Glomerular visceral epithelial cell (primary cell): ENCODE measurements at regions not wholly inside any gene's neighbourhood (a gene's known extent, or its start where the extent isn't known, plus 50 kb on each side); places are given as distances from the start of the nearest gene placed in this dataset.

Source experiments
- DNase-seq: peaks from one replicate; pipeline ENCODE4 v3.0.0-alpha.2; 2016; ENCODE audit errors: extremely low spot score

- DNase-seq: no peak
Measured at GRCh38 chr3:102151935-102152334, 282.9 kb upstream of the ZPLD1 start.

- DNase-seq: peak; percentile 91
Measured at GRCh38 chr3:102156426-102156825, 278.4 kb upstream of the ZPLD1 start.

- no peak for DNase-seq
Measured at GRCh38 chr3:102158080-102158740, 276.6 kb upstream of the ZPLD1 start.

- no peak for DNase-seq
Measured at GRCh38 chr3:102159810-102160451, 274.9 kb upstream of the ZPLD1 start.

- no peak for DNase-seq
Measured at GRCh38 chr3:102161384-102162006, 273.3 kb upstream of the ZPLD1 start.

- DNase-seq: no peak
Measured at GRCh38 chr3:102162251-102162650, 272.6 kb upstream of the ZPLD1 start.

GRCh38 chr3:102163039-102163817 is 271.6 kb upstream of the ZPLD1 start:
- DNase-seq: peak; percentile 83

GRCh38 chr3:102163818-102164154 is 271.0 kb upstream of the ZPLD1 start:
- no peak for DNase-seq

- DNase-seq: peak; percentile 67
Measured at GRCh38 chr3:102165367-102165766, 269.4 kb upstream of the ZPLD1 start.

- DNase-seq: no peak
Measured at GRCh38 chr3:102169915-102170479, 264.8 kb upstream of the ZPLD1 start.

- DNase-seq: no peak
Measured at GRCh38 chr3:102170545-102170944, 264.3 kb upstream of the ZPLD1 start.

GRCh38 chr3:102174312-102174712 is 260.5 kb upstream of the ZPLD1 start:
- peak; percentile 70 for DNase-seq

- no peak for DNase-seq
Measured at GRCh38 chr3:102174832-102175374, 259.9 kb upstream of the ZPLD1 start.

GRCh38 chr3:102176333-102177050 is 258.3 kb upstream of the ZPLD1 start:
- peak; percentile 40 for DNase-seq

GRCh38 chr3:102177075-102177755 is 257.6 kb upstream of the ZPLD1 start:
- DNase-seq: peak; percentile 68

- no peak for DNase-seq
Measured at GRCh38 chr3:102178817-102179216, 256.0 kb upstream of the ZPLD1 start.

- DNase-seq: peak; percentile 40
Measured at GRCh38 chr3:102179326-102180177, 255.3 kb upstream of the ZPLD1 start.

GRCh38 chr3:102180280-102180931 is 254.4 kb upstream of the ZPLD1 start:
- DNase-seq: peak; percentile 86
